ENCODE measurements at regions not wholly inside any gene's neighbourhood (a gene's known extent, or its start where the extent isn't known, plus 50 kb on each side); places are given as distances from the start of the nearest gene placed in this dataset.

DNA sequence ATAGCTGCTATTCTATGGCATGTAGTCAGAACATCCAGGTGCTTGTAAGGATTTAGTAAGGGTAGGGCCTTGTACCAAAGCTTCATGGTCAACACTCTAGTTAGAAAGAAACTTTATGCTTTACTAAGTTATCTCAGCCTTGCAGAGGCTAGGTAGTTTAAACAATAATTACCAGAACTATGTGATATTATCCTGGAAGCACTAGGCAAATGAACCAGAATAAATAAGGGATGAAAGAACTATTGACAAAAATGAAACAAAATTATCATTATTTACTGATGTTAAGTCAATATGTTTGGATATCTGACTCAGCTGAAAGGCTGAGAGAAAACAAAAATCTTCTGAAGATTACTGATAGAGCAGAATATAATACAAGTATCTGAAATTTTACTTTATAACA is 1089.1 kb upstream of the RAG2 start:
- TF ChIP-seq, protein P1, sequence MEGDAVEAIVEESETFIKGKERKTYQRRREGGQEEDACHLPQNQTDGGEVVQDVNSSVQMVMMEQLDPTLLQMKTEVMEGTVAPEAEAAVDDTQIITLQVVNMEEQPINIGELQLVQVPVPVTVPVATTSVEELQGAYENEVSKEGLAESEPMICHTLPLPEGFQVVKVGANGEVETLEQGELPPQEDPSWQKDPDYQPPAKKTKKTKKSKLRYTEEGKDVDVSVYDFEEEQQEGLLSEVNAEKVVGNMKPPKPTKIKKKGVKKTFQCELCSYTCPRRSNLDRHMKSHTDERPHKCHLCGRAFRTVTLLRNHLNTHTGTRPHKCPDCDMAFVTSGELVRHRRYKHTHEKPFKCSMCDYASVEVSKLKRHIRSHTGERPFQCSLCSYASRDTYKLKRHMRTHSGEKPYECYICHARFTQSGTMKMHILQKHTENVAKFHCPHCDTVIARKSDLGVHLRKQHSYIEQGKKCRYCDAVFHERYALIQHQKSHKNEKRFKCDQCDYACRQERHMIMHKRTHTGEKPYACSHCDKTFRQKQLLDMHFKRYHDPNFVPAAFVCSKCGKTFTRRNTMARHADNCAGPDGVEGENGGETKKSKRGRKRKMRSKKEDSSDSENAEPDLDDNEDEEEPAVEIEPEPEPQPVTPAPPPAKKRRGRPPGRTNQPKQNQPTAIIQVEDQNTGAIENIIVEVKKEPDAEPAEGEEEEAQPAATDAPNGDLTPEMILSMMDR (IDR thresholded peaks at IDR 0.05) = no peak
- TF ChIP-seq POLR2A (IDR thresholded peaks at IDR 0.05) = no peak
